ENCODE measurements at regions not wholly inside any gene's neighbourhood (a gene's known extent, or its start where the extent isn't known, plus 50 kb on each side); places are given as distances from the start of the nearest gene placed in this dataset.

- Histone ChIP-seq H3K27ac (no peak overlapping the region), H3K4me1 (no peaks in the 10 kb centered on the region), H3K9ac (no peak overlapping the region), H3K9me3 (ENCODE audit: low read depth) (no peaks in the 10 kb centered on the region), H3K36me3 (no peaks in the 10 kb centered on the region), H4K20me1 (ENCODE audit: low read depth) (no peaks in the 10 kb centered on the region), H3K27me3 (no peaks in the 10 kb centered on the region), H2AFZ (replicated peaks) (no peak overlapping the region), H3K79me2 (ENCODE audit: low read depth) (no peaks in the 10 kb centered on the region), H3F3A (ENCODE audit: low read depth) (no peaks in the 10 kb centered on the region), H3K4me2 (no peak overlapping the region), H3K4me3 (no peak overlapping the region)
- H3K9me3 Mint-ChIP-seq, result no peaks in the 10 kb centered on the region
- no peak for TF ChIP-seq EZH2phosphoT487 (IDR thresholded peaks at IDR 0.05)
- no peak for TF ChIP-seq CTCF (IDR thresholded peaks at IDR 0.05)
- TF ChIP-seq EZH2 (IDR thresholded peaks at IDR 0.05), result no peak
- no peak overlapping the region for H3K4me3 Mint-ChIP-seq
- H3K36me3 Mint-ChIP-seq, result no peaks in the 10 kb centered on the region
- H3K27me3 Mint-ChIP-seq (ENCODE audit: insufficient read depth, low read depth), result peaks cover 4% of the 10 kb centered on the region
- no peak for DNase-seq (ENCODE audit: low spot score)
- H3K4me1 Mint-ChIP-seq, result peaks cover 7% of the 10 kb centered on the region
- H3K27ac Mint-ChIP-seq, result no peak overlapping the region
Observed at GRCh38 chr15:36363335-36363734, 216.1 kb upstream of the CDIN1 start.

- no peaks in the 10 kb centered on the region for H3F3A ChIP-seq (ENCODE audit: low read depth)
- no peak overlapping the region for H3K4me3 ChIP-seq
- H3K36me3 Mint-ChIP-seq, result no peaks in the 10 kb centered on the region
- no peaks in the 10 kb centered on the region for H3K27me3 ChIP-seq
- H3K36me3 ChIP-seq, result no peaks in the 10 kb centered on the region
- no peaks in the 10 kb centered on the region for H3K9me3 Mint-ChIP-seq
- DNase-seq (ENCODE audit: low spot score), result no peak
- no peak overlapping the region for H3K4me2 ChIP-seq
- no peak overlapping the region for H3K9ac ChIP-seq
- H3K4me3 Mint-ChIP-seq, result no peak overlapping the region
- H3K79me2 ChIP-seq (ENCODE audit: low read depth), result no peaks in the 10 kb centered on the region
- H2AFZ ChIP-seq (replicated peaks), result no peak overlapping the region
- H3K9me3 ChIP-seq (ENCODE audit: low read depth), result no peaks in the 10 kb centered on the region
- H3K4me1 ChIP-seq, result no peaks in the 10 kb centered on the region
- H3K27ac Mint-ChIP-seq, result no peak overlapping the region
- no peak for TF ChIP-seq CTCF (IDR thresholded peaks at IDR 0.05)
- no peak for TF ChIP-seq EZH2phosphoT487 (IDR thresholded peaks at IDR 0.05)
- TF ChIP-seq EZH2 (IDR thresholded peaks at IDR 0.05), result no peak
- no peaks in the 10 kb centered on the region for H4K20me1 ChIP-seq (ENCODE audit: low read depth)
- H3K27ac ChIP-seq, result no peak overlapping the region
- H3K4me1 Mint-ChIP-seq, result peaks cover 6% of the 10 kb centered on the region
- H3K27me3 Mint-ChIP-seq (ENCODE audit: insufficient read depth, low read depth), result peaks cover 4% of the 10 kb centered on the region
Observed at GRCh38 chr15:36364377-36364776, 215.0 kb upstream of the CDIN1 start.

GRCh38 chr15:36365963-36366362 is 213.5 kb upstream of the CDIN1 start:
- Mint-ChIP-seq H3K36me3 (no peaks in the 10 kb centered on the region), H3K4me3 (no peak overlapping the region), H3K27ac (no peak overlapping the region), H3K4me1 (peaks cover 9% of the 10 kb centered on the region), H3K9me3 (no peaks in the 10 kb centered on the region), H3K27me3 (ENCODE audit: insufficient read depth, low read depth) (peaks cover 4% of the 10 kb centered on the region)
- H3K79me2 ChIP-seq (ENCODE audit: low read depth), result no peaks in the 10 kb centered on the region
- no peak for DNase-seq (ENCODE audit: low spot score)
- H3K4me3 ChIP-seq, result no peak overlapping the region
- no peak overlapping the region for H3K9ac ChIP-seq
- no peaks in the 10 kb centered on the region for H3K27me3 ChIP-seq
- TF ChIP-seq CTCF (IDR thresholded peaks at IDR 0.05) (no peak), EZH2phosphoT487 (IDR thresholded peaks at IDR 0.05) (no peak), EZH2 (IDR thresholded peaks at IDR 0.05) (no peak)
- H4K20me1 ChIP-seq (ENCODE audit: low read depth), result no peaks in the 10 kb centered on the region
- H3K4me2 ChIP-seq, result no peak overlapping the region
- no peak overlapping the region for H2AFZ ChIP-seq (replicated peaks)
- no peaks in the 10 kb centered on the region for H3K4me1 ChIP-seq
- H3K27ac ChIP-seq, result no peak overlapping the region
- H3K9me3 ChIP-seq (ENCODE audit: low read depth), result no peaks in the 10 kb centered on the region
- no peaks in the 10 kb centered on the region for H3F3A ChIP-seq (ENCODE audit: low read depth)
- no peaks in the 10 kb centered on the region for H3K36me3 ChIP-seq

Data from neural progenitor cell (in vitro differentiated cells).